HG03432 (cell line): ENCODE measurements at regions not wholly inside any gene's neighbourhood (a gene's known extent, or its start where the extent isn't known, plus 50 kb on each side); places are given as distances from the start of the nearest gene placed in this dataset.
"Not testable (repeated sequence)": the region's sequence is repeated elsewhere in the genome, so short reads cannot be mapped to it uniquely, and the experiment has no call there.

ENCODE experiments used
- ATAC-seq: cut with Tn5 transposase; IDR thresholded peaks from one replicate; pipeline ENCODE4 v1.9.1; 2021; ENCODE audit warnings: mild to moderate bottlenecking, moderate library complexity; ENCODE audit not compliant: unreplicated experiment

DNA sequence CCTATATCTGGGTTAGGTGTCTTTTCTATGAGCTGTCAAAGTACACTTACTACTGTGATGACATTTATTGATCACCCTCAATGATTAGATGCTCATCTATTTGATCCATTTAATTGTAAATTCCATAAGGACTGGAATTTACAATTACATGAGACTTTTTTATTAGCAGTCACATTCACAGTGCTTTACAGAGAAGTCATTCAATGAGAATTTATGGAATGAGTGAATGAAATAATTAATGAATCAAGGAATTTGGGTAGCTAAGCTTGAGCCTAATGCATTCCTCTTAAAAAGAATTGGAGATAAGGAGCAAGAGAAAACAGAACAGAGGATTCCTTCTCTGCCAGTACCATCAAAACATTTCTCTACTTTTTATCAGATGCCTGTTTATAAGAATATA, 1437.5 kb upstream of the CDH8 start:
- ATAC-seq, result no peak

DNA sequence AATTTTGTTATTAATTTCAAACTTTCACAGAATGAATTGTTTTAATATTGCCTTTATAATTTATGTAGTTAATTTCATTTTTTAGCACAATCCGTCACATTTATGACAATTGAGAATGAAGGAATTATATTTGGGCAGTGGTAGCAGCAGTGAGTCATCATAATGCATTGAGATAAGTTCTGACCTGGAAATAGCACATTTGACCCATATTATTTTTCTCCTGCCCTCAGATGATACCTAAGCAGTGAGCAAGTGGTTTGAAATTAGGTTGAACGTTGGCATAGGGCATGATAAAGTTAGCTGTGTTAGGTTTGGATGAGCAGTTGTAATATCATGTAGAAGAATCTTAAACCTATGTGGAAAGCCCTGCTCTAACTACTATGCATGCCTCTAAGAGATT, 1431.3 kb upstream of the CDH8 start:
- ATAC-seq, result no peak

DNA sequence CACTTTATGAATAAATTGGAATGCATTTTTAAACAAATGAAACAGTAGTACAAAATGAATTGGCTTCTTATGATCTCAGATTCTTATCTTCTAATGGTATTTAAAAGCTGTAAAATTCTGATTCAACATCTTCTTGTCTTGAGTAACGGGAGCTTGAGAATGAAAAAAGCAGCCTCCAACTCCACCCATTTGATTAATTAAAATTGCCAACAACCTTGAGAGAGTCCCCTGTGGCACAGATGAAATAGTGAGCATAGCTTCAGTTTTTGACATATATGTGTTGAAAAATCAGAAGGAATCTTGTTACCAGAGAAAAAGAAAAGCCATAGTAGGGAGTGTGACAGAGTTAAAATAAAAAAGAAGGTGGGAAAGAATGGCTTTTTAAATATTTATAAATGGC, 1426.1 kb upstream of the CDH8 start:
- ATAC-seq, result no peak

DNA sequence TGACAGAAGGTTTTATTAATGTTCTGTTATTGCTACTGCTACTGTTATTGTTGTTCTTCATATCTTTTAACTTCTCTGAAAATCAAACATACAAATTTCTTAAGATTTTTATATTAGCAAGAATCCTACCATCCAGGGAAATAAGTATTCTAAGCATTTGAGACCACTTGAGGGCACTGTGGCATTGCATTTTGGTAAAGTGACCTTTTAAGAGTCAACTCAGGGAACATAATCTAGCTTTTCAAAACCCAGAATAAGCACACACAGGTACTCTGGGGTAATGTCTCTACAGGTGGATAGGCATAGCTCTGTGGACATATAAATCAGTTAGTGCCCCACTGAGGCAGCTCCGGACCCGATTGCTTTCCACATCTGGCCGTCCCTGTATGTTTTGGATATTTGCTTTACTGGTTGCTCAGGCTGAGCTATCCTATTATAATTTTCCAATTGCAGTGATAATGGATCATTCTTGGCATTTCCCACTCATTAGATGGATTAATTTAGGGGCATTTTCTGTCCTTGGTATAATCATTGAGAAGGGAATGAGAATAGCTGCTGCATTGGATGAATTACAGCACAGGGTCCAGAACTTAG, 1425.1 kb upstream of the CDH8 start:
- ATAC-seq, result no peak

DNA sequence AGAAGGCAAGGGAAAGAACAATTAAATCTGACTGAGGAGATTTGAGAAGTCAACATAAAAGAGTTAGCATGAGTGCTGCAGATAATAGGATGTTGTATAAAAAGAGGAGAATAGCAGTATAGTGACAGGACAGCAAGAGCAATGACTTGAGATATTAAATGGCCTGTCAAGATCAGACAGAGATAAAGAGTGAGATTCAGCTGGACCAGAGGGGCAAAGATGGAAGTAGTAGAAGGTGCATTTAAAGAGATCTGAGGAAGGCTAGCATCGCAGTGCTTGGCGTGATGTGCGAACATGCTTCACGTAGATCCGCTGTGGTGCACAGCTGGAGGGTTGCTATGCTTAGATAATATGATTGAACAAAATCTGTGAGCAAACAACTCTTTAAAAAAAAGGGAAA, 1422.6 kb upstream of the CDH8 start:
- ATAC-seq, result no peak

DNA sequence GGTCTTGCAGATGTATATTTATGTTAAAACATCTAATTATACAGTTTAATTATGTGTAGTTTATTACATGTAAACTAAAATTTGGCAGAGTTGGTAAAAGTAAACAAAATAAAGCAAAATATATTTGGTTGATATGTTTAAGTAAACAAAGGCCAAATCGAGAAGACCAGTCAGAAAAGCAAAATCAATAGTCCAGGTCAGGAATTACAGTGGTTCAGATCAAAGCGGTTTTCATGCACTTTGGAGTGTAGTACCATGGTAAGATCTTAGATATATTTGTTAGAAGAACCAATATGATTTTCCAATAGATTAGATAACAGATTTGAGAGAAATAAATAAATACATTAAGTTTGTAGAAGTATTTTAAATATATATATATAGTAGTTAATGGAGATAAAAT, 1421.6 kb upstream of the CDH8 start:
- no peak for ATAC-seq

DNA sequence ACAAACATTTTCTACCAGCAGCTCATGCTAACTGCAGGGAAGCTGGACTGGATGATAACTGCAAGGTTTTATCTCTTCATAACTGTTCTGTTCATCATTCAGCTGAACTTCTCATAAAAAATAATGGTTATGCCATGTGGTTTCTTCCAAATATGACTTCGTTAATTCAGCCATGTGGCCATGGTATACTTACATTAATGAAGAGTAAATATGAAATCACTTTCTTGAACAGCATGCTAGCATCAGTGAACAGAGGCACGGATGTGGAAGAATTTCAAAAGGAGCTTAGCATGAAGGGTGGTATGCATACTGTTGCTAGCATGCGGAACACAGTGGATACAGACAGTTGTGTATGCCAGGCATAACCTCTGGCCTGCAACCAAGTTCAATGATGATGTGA, 1417.0 kb upstream of the CDH8 start:
- no peak for ATAC-seq

DNA sequence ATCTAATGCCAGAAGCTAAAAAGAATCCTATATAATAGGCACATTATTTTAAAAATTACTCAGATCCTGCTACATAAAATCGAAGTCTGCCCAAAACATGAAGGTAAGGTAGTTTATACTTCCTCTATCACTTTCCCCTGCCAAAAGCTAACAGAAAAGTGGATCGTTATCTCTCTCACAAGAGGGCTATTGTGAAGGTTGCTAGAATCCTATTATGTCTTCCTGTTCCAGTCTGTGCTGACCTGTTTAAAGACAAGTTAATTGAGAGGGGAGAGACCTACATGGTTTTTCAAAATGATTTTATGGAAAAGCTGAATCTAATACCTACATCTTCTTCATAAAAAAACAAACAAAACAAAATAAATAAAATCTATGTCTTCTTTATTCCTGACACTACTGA, 1410.9 kb upstream of the CDH8 start:
- ATAC-seq, result no peak

DNA sequence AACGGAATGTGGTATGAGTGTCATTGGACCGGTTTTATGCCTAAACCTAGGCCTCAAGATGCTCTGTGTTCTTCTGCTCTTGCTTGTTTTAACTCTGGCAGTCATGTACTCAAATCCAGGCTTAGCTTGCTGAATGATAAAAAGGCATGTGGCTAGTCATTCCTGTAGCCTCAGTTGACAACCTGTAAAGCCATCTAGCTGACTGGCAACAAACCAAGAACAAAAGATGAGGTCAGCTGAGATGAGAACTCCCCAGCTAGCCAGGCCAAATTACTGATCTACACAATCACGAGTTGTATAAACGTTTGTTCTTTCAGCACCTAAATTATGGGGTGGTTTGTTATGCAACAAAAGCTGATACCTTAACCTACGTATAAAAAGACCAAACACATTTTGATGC, 1406.0 kb upstream of the CDH8 start:
- no peak for ATAC-seq

DNA sequence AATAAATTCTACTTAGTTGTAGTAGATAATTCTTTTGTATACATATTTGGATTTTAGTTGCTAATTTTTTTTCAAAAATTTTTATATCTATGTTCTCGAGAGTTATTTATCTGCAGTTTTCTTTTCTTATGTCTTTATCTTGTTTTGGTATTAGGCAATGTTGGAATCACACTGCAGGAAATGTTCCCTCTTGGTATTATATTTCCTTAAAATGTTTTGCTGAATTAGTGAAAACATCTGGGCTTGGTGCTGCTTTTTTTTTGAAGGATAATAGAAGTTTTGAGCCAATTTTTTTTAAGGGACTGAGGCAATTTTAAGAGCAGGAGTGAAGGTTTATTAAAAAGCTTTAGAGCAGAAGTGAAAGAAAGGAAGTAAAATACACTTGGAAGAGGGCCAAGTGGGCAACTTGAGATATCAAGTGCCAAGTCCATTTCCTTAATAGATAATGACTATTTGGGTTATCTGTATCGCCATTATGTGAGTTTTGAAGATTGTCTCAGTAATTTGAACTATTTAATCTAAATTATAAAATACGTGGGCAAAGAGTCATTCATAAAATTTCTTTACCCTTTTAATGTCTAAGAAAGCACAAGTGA, 1390.1 kb upstream of the CDH8 start:
- ATAC-seq, result no peak

DNA sequence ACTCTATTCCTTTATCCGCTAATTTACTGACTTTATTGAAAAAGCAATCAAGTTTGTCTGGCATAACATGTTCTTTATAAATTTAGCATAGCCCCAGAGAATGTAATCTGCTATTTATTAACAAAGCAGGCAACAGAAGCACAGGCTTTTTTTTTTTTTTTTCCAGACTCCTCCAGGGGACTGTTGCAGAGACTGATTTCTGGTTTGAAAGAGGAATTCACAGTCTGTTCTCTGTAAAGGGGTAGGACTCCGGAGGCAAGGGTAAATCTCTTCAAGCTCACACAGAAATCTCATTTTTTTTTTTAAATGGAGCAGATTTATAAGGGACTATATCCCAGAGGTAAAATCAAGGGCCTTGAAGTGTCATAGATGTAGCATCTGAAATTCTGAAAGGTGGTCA, 1386.5 kb upstream of the CDH8 start:
- no peak for ATAC-seq

DNA sequence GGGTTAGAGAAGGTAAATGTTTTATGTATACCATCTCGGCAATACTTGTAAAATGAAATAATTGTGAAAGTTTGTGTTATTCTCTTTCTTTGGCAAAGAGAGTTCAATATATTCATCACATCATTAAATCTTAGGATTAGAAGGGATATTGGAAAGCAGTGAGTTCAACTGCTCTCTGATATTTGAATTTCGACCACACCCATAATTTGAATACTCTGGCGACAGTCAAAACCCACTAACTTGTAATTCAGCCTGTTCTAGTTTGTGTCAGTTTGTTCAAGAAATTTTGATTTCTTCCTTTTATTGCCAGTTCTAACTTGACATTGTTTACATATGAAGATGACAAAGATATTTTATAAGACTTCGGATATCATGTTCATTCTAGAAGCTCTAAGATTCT, 1380.5 kb upstream of the CDH8 start:
- ATAC-seq, result no peak

DNA sequence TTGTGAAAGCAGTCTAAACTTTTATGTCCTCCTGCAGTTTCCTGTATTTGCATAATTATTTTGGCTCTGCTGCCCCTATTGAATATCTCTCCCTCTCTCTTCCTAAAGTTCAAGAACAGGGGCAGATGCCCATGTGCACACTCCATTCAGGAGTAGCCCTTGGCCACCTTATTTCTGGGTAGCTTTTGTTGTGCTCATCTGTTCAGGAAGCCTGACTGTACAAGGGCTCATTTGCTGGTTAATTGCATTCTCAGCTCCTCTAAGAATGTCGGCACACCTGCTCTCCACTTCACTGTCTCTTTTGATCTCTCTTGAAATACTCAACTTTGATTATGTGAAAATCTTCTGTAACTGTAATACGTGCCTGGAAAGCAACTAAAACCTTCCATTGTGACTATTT, 1378.8 kb upstream of the CDH8 start:
- no peak for ATAC-seq

DNA sequence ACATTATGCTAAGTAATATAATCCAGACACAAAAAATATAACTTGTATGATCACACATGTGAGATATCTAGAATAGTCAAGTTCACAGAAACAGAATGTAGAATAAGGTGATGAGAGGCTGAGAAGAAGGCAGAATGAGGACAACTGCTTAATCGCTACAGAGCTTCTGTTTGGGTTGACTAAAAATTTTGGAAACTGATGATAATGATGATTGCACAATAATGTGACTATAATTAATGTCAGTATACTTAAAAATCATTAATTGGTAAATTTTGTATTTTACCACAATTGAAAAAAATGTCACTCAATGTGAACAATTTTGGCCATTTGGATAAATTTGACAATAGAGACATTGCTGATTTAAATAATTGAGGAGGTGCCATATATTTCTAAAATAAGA, 1374.4 kb upstream of the CDH8 start:
- ATAC-seq, result no peak

DNA sequence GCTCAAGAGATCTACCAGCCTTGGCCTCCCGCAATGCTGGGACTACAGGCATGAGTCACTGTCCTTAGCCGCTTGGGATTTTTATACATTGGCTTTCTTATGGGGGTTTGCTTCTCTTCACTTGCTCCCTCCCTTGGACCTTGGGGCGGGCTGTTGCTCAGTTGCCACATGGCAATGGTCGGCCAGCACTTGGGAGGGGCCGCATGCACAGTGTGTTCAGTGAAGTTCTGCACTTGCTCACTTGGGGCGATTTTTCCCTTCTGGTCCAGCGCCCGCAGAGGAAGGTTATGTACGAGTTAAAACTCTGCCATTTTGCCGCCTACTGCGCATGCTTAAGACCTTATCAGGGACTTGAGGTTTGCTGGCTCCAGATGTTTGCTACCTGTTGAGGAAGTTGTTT, 1367.6 kb upstream of the CDH8 start:
- no peak for ATAC-seq

DNA sequence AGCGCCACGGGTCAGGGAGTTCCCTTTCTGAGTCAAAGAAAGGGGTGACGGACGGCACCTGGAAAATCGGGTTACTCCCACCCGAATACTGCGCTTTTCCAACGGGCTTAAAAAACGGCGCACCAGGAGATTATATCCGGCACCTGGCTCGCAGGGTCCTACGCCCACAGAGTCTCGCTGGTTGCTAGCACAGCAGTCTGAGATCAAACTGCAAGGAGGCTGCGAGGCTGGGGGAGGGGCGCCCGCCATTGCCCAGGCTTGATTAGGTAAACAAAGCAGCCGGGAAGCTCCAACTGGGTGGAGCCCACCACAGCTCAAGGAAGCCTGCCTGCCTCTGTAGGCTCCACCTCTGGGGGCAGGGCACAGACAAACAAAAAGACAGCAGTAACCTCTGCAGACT, 1352.0 kb upstream of the CDH8 start:
- not testable (repeated sequence) for ATAC-seq

DNA sequence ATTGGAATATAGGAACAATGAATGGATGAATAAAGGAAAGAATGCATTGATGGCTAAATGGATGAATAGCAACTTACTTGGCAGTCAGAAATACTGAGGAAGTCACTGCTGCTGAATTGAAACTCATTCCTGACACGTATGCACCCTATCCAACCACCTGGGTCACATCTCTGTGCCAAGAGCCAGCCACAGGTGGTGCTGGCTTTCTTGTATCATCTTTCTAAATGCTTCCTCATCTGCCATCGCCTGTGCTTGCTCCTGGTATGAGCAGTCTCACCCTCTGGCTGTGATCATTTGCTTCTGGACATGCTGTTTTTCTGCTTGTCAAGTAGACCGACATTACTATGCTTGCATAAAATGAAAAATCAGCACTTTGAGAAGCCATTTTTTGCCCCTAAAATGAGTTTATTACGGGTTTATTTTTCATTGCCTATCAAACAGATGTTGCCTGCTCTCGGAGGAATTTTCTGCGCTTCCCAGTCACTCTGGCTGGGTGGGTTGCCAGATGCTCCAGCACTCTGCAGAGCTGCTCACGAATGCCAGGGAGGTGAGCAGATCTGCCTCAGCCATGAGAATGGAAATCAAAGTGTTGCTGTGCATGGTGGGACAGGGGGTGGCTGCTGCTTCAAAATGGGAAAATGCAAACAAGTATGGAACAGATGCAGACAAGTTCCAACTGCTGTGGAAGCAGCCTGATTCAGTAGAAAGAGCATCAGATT, 1349.6 kb upstream of the CDH8 start:
- no peak for ATAC-seq

DNA sequence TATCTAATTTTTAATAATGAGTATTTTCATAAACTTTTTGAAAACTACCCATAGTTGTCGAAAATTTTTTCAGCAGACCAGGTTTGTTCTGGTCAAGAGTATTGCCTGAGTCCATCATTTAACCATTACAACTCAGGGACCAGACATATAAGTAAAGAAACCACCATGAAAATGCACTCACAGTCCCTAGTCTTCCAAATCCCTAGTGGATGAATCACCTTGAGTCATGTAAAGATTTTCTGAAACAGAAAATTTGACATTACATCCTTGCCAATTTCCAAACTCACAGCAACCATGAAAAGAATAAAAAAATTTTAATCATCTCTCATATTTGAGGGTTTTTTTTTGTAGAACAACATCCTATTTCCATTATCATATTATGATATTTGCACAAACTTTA, 1337.5 kb upstream of the CDH8 start:
- no peak for ATAC-seq

DNA sequence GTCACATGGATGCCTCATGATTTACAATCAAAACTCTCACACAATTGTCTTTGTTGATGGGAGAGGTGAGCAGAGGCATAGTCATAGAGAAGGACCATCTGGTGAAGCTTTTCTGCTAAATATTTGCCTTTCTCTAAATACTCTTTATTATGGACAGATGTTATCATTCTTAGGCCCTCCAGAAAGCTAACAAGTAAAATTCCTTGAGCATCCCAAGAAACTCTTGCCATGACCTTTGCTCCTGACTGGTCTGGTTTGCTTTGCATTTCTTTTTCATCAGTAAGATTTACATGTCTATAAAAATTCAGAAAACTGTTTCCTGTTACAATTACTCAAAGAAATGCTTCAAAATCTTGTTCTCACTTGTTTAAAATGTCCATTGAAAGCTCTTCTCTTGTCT, 1336.6 kb upstream of the CDH8 start:
- ATAC-seq, result no peak

DNA sequence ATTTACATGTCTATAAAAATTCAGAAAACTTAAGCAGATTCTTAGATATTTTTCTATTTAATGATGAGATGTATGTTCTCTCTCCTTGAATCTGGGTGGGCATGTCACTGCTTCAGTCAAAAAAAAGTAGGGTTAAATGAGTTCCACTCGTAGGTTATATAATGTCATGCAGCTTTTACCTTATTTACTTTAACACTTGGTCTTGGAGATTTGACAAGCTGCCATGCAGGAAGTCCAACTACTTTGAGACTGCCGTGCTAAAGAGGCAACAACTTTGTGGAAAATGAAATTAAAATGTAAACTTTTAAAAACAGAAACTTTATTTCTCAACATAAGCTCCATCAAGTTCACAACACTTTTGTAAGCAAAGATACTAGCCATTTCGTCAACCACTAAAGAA, 1336.0 kb upstream of the CDH8 start:
- no peak for ATAC-seq

DNA sequence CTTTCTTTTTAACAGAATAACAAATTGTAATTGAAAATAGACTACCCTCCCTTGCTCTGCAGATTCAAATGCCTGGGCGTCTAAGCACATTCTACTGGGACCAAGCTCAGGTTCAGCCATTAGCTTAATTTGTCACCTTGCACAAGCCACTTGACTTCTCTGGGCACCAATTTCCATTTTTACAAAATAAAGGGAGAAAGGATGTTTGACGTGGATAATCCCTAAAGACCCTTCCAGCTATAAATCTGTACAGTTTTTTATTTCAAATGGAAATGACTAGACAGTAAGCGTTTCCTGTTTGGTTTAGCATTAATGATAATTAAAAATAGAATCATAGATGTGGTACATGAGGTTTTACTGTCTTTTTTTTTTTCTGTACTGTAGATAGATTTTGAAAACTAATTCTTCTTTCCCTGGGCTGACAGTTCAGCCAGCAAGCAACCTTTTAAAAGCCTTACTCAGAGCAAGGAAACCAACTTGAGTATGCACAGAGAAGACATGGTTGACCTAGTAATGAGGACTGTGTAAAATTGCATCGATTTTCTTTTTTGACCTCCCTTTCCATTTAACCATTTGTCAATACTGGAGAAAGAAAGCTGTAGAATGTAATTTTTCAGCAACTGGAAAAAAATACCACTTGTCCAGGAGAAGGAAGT, 1329.5 kb upstream of the CDH8 start:
- ATAC-seq, result no peak

DNA sequence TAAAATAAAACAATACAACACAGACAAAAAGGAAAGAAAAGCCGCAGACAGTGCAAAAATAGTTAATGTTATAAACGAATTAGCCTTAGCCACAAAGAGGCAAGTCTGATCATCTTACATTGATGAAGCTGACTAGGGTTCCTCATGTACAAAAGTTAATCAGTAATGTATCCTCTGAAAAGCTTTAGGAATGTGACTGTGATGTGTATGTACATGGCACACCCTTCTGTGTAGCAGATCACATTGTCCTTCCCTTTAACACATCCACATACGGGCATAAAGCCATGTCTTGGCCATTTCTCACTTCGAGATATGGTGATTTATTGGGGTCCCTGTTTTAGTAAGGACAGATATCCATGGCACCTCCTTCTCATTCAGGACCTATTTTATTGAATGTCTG, 1327.5 kb upstream of the CDH8 start:
- no peak for ATAC-seq
